ENCODE measurements at regions not wholly inside any gene's neighbourhood (a gene's known extent, or its start where the extent isn't known, plus 50 kb on each side); places are given as distances from the start of the nearest gene placed in this dataset.
A peak's percentile ranks its signal among the peaks of the same experiment; 100 is the strongest.

DNA sequence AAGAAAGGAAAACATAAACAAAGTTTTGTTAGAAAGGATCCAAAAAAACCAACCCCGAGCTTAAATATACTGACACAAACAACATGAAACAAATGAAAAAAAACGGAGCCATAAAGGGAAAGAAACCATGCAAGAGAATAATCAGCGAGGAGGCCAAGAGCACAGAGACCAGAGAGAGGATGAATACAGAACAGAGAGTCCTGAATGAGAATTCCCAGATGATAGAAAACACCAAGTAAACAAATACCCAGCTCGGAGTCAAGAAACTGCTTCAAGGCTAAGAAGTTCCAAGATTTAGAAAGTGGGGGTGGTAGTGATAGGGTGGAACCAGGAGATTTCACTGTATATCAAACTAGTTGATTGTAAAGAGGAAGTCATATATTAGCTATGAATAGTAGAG lies 313.3 kb downstream of the OSR1 start:
- DNase-seq: no peak
- no peaks in the 10 kb centered on the region for H3K36me3 Mint-ChIP-seq (ENCODE audit: low read depth)
- TF ChIP-seq, protein P1, sequence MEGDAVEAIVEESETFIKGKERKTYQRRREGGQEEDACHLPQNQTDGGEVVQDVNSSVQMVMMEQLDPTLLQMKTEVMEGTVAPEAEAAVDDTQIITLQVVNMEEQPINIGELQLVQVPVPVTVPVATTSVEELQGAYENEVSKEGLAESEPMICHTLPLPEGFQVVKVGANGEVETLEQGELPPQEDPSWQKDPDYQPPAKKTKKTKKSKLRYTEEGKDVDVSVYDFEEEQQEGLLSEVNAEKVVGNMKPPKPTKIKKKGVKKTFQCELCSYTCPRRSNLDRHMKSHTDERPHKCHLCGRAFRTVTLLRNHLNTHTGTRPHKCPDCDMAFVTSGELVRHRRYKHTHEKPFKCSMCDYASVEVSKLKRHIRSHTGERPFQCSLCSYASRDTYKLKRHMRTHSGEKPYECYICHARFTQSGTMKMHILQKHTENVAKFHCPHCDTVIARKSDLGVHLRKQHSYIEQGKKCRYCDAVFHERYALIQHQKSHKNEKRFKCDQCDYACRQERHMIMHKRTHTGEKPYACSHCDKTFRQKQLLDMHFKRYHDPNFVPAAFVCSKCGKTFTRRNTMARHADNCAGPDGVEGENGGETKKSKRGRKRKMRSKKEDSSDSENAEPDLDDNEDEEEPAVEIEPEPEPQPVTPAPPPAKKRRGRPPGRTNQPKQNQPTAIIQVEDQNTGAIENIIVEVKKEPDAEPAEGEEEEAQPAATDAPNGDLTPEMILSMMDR (IDR thresholded peaks at IDR 0.05): no peak
- no peak overlapping the region for H3K27ac Mint-ChIP-seq
- no peaks in the 10 kb centered on the region for H3K27me3 Mint-ChIP-seq (ENCODE audit: insufficient read depth)
- H3K4me3 Mint-ChIP-seq: peak overlapping the region; percentile 37; the same call in 1 of the 2 replicates
- no peaks in the 10 kb centered on the region for H3K9me3 Mint-ChIP-seq
- H3K4me1 Mint-ChIP-seq (ENCODE audit: low read depth): peaks cover 32% of the 10 kb centered on the region

DNA sequence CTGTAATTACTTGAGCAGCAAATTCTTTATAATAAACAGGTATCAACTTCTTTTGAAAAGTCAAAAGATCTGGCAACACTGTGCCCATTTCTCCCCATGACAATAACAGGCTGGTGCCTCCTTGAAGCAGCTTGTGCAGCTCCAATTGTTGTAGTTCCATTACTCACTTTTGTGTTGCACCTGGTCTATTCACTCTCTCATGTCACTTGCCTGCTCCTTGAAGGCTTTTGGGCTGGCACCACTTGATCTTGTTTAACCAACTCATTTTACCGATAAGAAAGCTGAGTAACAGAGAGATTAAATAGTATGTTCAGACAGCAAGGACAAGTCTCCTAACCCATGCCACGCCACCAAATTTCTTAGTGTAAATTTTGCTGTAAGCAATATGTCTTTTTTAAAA lies 314.5 kb downstream of the OSR1 start:
- H3K27me3 Mint-ChIP-seq (ENCODE audit: insufficient read depth): no peaks in the 10 kb centered on the region
- no peaks in the 10 kb centered on the region for H3K36me3 Mint-ChIP-seq (ENCODE audit: low read depth)
- H3K27ac Mint-ChIP-seq: no peak overlapping the region
- no peaks in the 10 kb centered on the region for H3K9me3 Mint-ChIP-seq
- no peak overlapping the region for H3K4me3 Mint-ChIP-seq
- peaks cover 43% of the 10 kb centered on the region for H3K4me1 Mint-ChIP-seq (ENCODE audit: low read depth)
- TF ChIP-seq, protein P1 (IDR thresholded peaks at IDR 0.05): no peak
- no peak for DNase-seq

DNA sequence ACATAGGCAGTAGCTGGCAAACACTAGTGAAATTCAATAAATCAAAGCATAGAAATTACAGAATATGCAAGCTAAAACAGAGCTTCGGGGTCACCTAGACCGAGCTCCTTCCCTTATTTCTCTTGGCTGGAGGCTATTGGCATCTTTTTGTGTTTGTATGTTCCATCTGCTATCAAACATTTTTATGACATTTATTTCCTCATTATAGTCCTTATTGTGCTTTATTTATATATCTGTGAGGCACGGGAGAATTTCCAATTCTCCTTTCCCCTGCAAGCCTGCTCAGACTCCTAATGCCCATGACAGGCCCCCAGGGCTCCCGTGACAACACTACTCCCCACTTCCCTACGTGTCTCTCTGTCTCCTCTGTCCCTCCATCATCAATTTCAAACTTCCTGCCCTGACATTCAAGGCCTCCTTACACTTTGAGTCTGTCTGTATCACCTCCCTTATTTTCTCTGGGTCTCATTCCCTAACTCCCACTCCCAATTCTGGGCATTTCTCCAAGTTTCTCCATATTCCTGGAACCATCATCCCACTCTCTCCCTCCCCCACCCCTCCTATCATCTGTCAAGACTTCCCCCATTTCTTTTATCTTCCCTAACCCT lies 316.9 kb downstream of the OSR1 start:
- H3K27ac Mint-ChIP-seq: no peak overlapping the region
- no peak overlapping the region for H3K4me3 Mint-ChIP-seq

DNA sequence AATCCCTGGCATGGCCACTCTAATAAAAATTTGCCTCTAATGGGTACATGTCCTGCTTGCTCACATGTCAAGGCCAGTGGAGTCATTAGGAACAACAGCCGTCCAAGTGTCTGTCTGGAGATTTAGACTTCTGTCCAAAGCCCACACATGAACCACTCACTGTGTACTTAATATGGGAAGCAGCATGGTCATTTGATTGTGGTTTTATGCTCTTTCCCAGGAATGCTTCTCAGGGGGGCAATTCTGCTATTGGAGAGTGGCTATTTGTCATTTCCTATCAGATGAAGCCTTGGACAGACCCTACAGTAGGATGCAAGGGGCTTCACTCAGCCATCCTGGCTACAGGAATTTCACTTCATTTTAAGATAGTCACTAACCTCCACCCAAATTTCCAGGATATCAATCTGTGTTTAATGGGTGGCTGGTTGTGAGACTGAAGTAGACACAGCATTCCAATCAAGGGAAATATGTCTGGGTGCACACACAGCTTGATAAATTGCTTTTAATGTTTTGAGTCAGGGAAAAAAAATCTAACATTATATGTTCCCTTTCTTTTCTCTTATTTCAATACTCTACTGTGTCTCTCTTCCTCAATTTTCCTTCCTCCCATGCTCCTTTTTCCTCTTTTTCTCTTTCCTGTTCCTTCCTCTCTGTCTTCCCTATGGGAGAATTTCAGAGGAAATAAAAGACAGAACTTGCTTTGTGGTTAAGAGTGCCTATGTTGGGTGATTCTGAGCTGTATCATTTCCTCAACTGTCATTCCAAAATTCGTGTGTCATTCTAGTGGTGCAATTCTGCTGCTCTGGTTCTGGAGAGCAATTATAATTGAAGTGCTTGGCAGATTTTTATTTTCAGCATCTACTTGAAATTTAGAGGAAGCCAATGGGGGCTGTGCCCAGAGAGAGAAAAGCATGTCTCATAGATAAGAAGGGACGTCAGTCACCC lies 320.1 kb downstream of the OSR1 start:
- DNase-seq: peak; percentile 73
- no peaks in the 10 kb centered on the region for H3K36me3 Mint-ChIP-seq (ENCODE audit: low read depth)
- H3K9me3 Mint-ChIP-seq: no peaks in the 10 kb centered on the region
- H3K4me1 Mint-ChIP-seq (ENCODE audit: low read depth): peaks cover 55% of the 10 kb centered on the region
- no peaks in the 10 kb centered on the region for H3K27me3 Mint-ChIP-seq (ENCODE audit: insufficient read depth)
- peak overlapping the region; percentile 71 for H3K4me3 Mint-ChIP-seq
- peak overlapping the region; percentile 88 for H3K27ac Mint-ChIP-seq
- TF ChIP-seq, protein P1 (IDR thresholded peaks at IDR 0.05): no peak

More for the DNA sequence above, 316.9 kb downstream of the OSR1 start:
- Mint-ChIP-seq H3K36me3 (ENCODE audit: low read depth) (no peaks in the 10 kb centered on the region), H3K9me3 (no peaks in the 10 kb centered on the region), H3K27me3 (ENCODE audit: insufficient read depth) (no peaks in the 10 kb centered on the region), H3K4me1 (ENCODE audit: low read depth) (peaks cover 47% of the 10 kb centered on the region)
- no peak for DNase-seq
- TF ChIP-seq, protein P1 (IDR thresholded peaks at IDR 0.05): no peak

DNA sequence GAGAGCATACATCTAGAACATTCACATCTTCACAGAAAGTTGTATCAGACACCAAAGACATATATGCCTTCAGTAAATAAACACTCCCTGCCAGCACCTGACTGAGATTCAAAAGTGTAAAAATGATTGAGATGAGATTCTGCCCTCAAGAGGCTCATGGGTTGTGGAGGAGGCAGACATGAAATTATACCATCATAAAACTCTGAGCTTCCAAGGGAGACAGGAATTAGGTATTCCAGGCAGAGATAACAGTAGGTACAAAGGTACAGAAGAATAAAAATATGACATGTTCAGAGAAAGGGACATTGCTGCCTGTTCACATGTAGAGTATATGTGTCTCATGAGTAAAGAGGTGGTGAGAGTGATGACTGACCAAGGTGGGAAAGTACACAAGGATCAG lies 322.3 kb downstream of the OSR1 start:
- H3K36me3 Mint-ChIP-seq (ENCODE audit: low read depth): no peaks in the 10 kb centered on the region
- TF ChIP-seq, protein P1 (IDR thresholded peaks at IDR 0.05): no peak
- H3K4me1 Mint-ChIP-seq (ENCODE audit: low read depth): peaks cover 77% of the 10 kb centered on the region
- no peak for DNase-seq
- H3K27me3 Mint-ChIP-seq (ENCODE audit: insufficient read depth): no peaks in the 10 kb centered on the region
- no peaks in the 10 kb centered on the region for H3K9me3 Mint-ChIP-seq
- H3K27ac Mint-ChIP-seq: no peak overlapping the region
- H3K4me3 Mint-ChIP-seq: no peak overlapping the region

Measured in HFFc6 (cell line).